ENCODE measurements at regions not wholly inside any gene's neighbourhood (a gene's known extent, or its start where the extent isn't known, plus 50 kb on each side); places are given as distances from the start of the nearest gene placed in this dataset.

DNA sequence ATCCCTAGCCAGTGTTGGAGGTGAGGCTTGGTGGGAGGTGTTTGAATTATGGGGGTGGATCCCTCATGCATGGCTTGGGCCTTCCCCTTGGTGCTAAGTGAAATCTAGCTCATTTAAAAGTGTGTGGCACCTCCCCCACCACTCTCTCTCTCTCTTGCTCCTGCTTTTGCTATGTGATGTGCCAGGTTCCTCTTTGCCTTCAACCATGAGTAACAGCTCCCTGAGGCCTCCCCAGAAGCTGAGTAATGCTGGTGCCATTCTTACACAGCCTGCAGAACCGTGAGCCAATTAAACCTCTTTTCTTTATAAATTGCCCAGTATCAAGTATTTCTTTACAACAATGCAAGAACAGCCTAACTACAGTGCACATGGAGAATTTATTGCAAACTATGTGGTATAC, 188.8 kb upstream of the POT1 start:
- TF ChIP-seq, protein P1, sequence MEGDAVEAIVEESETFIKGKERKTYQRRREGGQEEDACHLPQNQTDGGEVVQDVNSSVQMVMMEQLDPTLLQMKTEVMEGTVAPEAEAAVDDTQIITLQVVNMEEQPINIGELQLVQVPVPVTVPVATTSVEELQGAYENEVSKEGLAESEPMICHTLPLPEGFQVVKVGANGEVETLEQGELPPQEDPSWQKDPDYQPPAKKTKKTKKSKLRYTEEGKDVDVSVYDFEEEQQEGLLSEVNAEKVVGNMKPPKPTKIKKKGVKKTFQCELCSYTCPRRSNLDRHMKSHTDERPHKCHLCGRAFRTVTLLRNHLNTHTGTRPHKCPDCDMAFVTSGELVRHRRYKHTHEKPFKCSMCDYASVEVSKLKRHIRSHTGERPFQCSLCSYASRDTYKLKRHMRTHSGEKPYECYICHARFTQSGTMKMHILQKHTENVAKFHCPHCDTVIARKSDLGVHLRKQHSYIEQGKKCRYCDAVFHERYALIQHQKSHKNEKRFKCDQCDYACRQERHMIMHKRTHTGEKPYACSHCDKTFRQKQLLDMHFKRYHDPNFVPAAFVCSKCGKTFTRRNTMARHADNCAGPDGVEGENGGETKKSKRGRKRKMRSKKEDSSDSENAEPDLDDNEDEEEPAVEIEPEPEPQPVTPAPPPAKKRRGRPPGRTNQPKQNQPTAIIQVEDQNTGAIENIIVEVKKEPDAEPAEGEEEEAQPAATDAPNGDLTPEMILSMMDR (IDR thresholded peaks at IDR 0.05), result no peak
- TF ChIP-seq POLR2A (IDR thresholded peaks at IDR 0.05), result no peak

All from adrenal gland (tissue), 5 donors.